ENCODE measurements at regions not wholly inside any gene's neighbourhood (a gene's known extent, or its start where the extent isn't known, plus 50 kb on each side); places are given as distances from the start of the nearest gene placed in this dataset.

DNA sequence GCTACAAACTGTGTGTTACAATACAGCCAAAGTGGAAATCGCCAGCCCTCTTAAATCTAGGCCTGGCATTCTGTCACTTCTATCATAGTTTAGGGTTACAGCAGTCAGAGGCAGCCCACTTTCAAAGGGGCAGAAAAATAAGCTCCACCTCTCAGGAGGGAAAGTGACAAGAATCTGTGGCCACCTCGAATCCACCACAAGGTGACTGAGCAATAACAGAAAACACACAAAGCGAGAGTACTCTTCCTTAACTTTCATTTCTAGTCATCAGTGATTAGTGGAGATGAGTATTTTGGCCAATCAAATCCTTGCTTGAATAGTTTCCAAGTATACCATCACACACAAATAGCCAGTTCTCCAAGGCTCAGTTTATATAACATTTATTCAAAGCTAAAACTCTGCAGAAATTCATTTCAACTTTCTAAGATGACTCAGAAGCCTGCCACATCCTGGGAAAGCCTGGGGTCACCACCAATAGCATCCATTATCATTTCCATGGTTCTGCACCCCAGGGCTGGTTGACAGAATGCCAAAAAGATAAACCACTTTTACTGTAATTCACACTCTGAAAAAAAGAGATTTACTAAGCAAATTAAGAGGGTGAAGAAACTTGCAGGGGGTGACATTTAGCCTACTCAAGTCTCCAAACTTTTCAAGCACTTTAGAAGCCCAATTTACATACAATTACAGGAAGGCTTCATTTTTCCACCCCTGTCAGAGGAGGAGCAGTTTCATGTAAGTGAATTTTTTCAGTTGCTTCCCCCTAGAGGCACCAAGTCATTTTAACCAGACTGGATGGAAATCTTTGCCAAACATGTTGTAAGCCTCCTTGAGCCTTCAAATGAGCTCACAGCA is 66.8 kb downstream of the SALL1 start:
- no peak for TF ChIP-seq EZH2 (optimal IDR thresholded peaks at IDR 0.05; ENCODE audit: low read depth, low read length)
- no peak for TF ChIP-seq CTCF (IDR thresholded peaks at IDR 0.05; ENCODE audit: low read length)
- TF ChIP-seq EZH2phosphoT487 (IDR thresholded peaks at IDR 0.05; ENCODE audit: low read length) = no peak

All from MM.1S (cell line).